Activated CD8-positive, alpha-beta T cell treated with anti-CD3 and anti-CD28 coated beads for 36 hours (primary cell): ENCODE measurements at regions not wholly inside any gene's neighbourhood (a gene's known extent, or its start where the extent isn't known, plus 50 kb on each side); places are given as distances from the start of the nearest gene placed in this dataset.

Experiments
- ATAC-seq: fragments of 200-7000 bp; cut with Tn5 transposase; one replicate; pipeline ENCODE4 v1.10.0; 2021; ENCODE audit warnings: mild to moderate bottlenecking, moderate library complexity
- CTCF ChIA-PET: fragments of 350-600 bp; sonication (Branson Sonifier 250); formaldehyde crosslinking; loops from one replicate; lab custom pipeline; 2021; ENCODE audit warnings: antibody characterized with exemption; lab: Charles Lee
- POLR2A ChIA-PET: fragments of 350-600 bp; sonication (Branson Sonifier 250); formaldehyde crosslinking; loops from one replicate; lab custom pipeline; 2021; ENCODE audit warnings: antibody characterized with exemption; lab: Charles Lee
- DNase-seq: peaks from one replicate; pipeline ENCODE4 v3.0.0-alpha.2; 2020
- H3K27ac Mint-ChIP-seq: one replicate; pipeline ENCODE4 v1.8.0; 2021; ENCODE audit warnings: mild to moderate bottlenecking, mixed read lengths
- H3K27me3 Mint-ChIP-seq: one replicate; pipeline ENCODE4 v1.8.0; 2021; ENCODE audit warnings: mixed read lengths
- H3K36me3 Mint-ChIP-seq: one replicate; pipeline ENCODE4 v1.8.0; 2021; ENCODE audit warnings: low read depth, mixed read lengths
- H3K4me1 Mint-ChIP-seq: one replicate; pipeline ENCODE4 v1.8.0; 2021; ENCODE audit warnings: low read depth, mixed read lengths
- H3K4me3 Mint-ChIP-seq: one replicate; pipeline ENCODE4 v1.8.0; 2021; ENCODE audit warnings: mild to moderate bottlenecking, moderate library complexity, mixed read lengths
- H3K9me3 Mint-ChIP-seq: one replicate; pipeline ENCODE4 v1.8.0; 2021; ENCODE audit warnings: mixed read lengths
- CTCF ChIP-seq: fragments of 200-600 bp; IDR thresholded peaks from one replicate; pipeline ENCODE4 v1.8.0; 2022; ENCODE audit warnings: antibody characterized with exemption, mild to moderate bottlenecking
- intact Hi-C: fragments of 100-400 bp; cut with micrococcal nuclease; formaldehyde crosslinking; loops from one replicate; pipeline ENCODE4 v1.10.0; 2022

GRCh38 chr5:179417016-179417415 is 71.8 kb upstream of the ADAMTS2 start:
- Mint-ChIP-seq H3K9me3 (no peaks in the 10 kb centered on the region), H3K36me3 (no peaks in the 10 kb centered on the region), H3K4me3 (no peak overlapping the region), H3K4me1 (no peaks in the 10 kb centered on the region), H3K27ac (no peak overlapping the region), H3K27me3 (peaks cover 4% of the 10 kb centered on the region)
- ATAC-seq (no peak), DNase-seq (no peak)
- ChIA-PET CTCF (no interaction called here), POLR2A (no interaction called here)
- intact Hi-C loops = no loop called here
- no peak for TF ChIP-seq CTCF

- no peak for TF ChIP-seq CTCF
- ChIA-PET POLR2A (no interaction called here), CTCF (no interaction called here)
- intact Hi-C loops = no loop called here
- H3K9me3 Mint-ChIP-seq = no peaks in the 10 kb centered on the region
- H3K27ac Mint-ChIP-seq = no peak overlapping the region
- no peaks in the 10 kb centered on the region for H3K4me1 Mint-ChIP-seq
- DNase-seq (no peak), ATAC-seq (no peak)
- H3K27me3 Mint-ChIP-seq = peaks cover 4% of the 10 kb centered on the region
- H3K36me3 Mint-ChIP-seq = no peaks in the 10 kb centered on the region
- no peak overlapping the region for H3K4me3 Mint-ChIP-seq
These were observed 71.0 kb upstream of the ADAMTS2 start for GRCh38 chr5:179416114-179416822.

- no peak for TF ChIP-seq CTCF
- ChIA-PET CTCF (no interaction called here), POLR2A (no interaction called here)
- ATAC-seq (no peak), DNase-seq (no peak)
- Mint-ChIP-seq H3K9me3 (no peaks in the 10 kb centered on the region), H3K27ac (no peak overlapping the region), H3K4me3 (no peak overlapping the region), H3K36me3 (no peaks in the 10 kb centered on the region), H3K27me3 (peaks cover 4% of the 10 kb centered on the region), H3K4me1 (no peaks in the 10 kb centered on the region)
- intact Hi-C loops = no loop called here
These were observed 70.2 kb upstream of the ADAMTS2 start for GRCh38 chr5:179415291-179416060.

- Mint-ChIP-seq H3K27me3 (peaks cover 4% of the 10 kb centered on the region), H3K9me3 (no peaks in the 10 kb centered on the region), H3K4me1 (no peaks in the 10 kb centered on the region), H3K4me3 (no peak overlapping the region), H3K36me3 (no peaks in the 10 kb centered on the region), H3K27ac (no peak overlapping the region)
- DNase-seq = no peak
- ATAC-seq = no peak
- intact Hi-C loops = no loop called here
- CTCF ChIA-PET = no interaction called here
- no peak for TF ChIP-seq CTCF
- POLR2A ChIA-PET = no interaction called here
These were observed 69.4 kb upstream of the ADAMTS2 start for GRCh38 chr5:179414459-179415261.
